Subcutaneous abdominal adipose tissue (tissue), 5 donors: ENCODE measurements at regions not wholly inside any gene's neighbourhood (a gene's known extent, or its start where the extent isn't known, plus 50 kb on each side); places are given as distances from the start of the nearest gene placed in this dataset.
"Not testable (repeated sequence)": the region's sequence is repeated elsewhere in the genome, so short reads cannot be mapped to it uniquely, and the experiment has no call there.

Experiments used
- H3K27ac ChIP-seq: one replicate; pipeline ENCODE4 v1.7.0; 2013; ENCODE audit warnings: low read depth, mild to moderate bottlenecking, inconsistent platforms, low read length, moderate library complexity
- H3K27me3 ChIP-seq, 5 donors: one replicate each; pipeline ENCODE4 v1.7.0; 2013; ENCODE audit warnings: low read length in 5 of 5, inconsistent platforms in 1 of 5; ENCODE audit not compliant: control insufficient read depth in 5 of 5, insufficient read depth in 4 of 5
- H3K36me3 ChIP-seq, 5 donors: one replicate each; pipeline ENCODE4 v1.7.0; 2013; ENCODE audit warnings: low read length in 5 of 5; ENCODE audit not compliant: control insufficient read depth in 5 of 5, insufficient read depth in 5 of 5
- H3K4me1 ChIP-seq, 5 donors: one replicate each; pipeline ENCODE4 v1.7.0; 2013; ENCODE audit warnings: low read length in 5 of 5, mild to moderate bottlenecking in 3 of 5, moderate library complexity in 1 of 5; ENCODE audit not compliant: control insufficient read depth in 5 of 5, insufficient read depth in 5 of 5
- H3K4me3 ChIP-seq, 5 donors: one replicate each; pipeline ENCODE4 v1.7.0; 2013; ENCODE audit warnings: low read length in 5 of 5, low read depth in 1 of 5
- H3K9ac ChIP-seq, 5 donors: one replicate each; pipeline ENCODE4 v1.7.0; 2013; ENCODE audit warnings: low read length in 5 of 5, mild to moderate bottlenecking in 4 of 5, moderate library complexity in 3 of 5
- H3K9me3 ChIP-seq, 5 donors: one replicate each; pipeline ENCODE4 v1.7.0; 2013; ENCODE audit warnings: low read length in 5 of 5; ENCODE audit not compliant: control insufficient read depth in 5 of 5
- donor health status: healthy.
- donor health status: healthy.
- donor health status: healthy.
- donor health status: healthy.
- donor health status: healthy.

DNA sequence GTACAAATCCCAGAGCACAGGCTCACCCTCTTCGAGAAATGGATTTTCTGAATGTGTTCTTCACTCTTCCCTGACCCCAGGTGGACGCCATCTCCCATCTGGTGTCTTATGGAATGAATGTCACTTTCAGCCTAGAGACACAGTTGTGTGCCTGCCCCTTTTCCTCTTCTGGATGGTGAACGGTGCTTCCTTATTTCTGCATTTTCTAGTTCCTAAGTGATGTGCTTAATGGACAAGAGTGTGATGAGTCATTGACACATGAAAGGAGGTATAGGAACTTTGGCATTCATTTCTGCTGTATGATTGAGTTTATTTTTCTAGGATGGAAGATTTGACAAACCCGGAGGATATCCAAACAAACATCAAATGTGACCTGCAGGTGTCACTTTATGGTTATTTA, 114.9 kb upstream of the PTPN20 start:
- H3K9me3 ChIP-seq, H3K4me3 ChIP-seq: not testable (repeated sequence)

DNA sequence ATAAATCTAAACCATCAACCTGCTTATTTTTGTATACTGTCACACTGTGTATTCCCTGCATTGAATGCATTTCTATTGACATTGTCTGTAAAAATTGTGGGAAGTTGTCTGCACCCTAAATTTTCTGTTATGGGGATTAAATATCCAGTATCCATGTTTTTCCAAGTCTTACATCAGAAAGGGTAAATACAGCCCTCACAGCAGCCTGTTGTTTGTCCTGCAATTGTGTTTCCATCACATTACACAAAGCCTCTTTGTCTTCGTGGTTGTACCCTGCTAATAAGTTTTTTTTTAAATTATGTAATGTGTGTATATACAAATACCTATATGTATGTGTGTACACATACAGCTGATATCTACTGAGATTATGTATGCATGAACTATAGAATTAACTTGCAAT, 109.2 kb upstream of the PTPN20 start:
- H3K9ac ChIP-seq, H3K27ac ChIP-seq, H3K27me3 ChIP-seq, H3K36me3 ChIP-seq, H3K4me1 ChIP-seq, H3K9me3 ChIP-seq, H3K4me3 ChIP-seq: not testable (repeated sequence)

More for the DNA sequence above, 114.9 kb upstream of the PTPN20 start:
- not testable (repeated sequence) for H3K27ac ChIP-seq, H3K4me1 ChIP-seq, H3K27me3 ChIP-seq, H3K9ac ChIP-seq
- peaks cover 0 to 11% (median 0%) of the 10 kb centered on the region in 5 donors for H3K36me3 ChIP-seq

DNA sequence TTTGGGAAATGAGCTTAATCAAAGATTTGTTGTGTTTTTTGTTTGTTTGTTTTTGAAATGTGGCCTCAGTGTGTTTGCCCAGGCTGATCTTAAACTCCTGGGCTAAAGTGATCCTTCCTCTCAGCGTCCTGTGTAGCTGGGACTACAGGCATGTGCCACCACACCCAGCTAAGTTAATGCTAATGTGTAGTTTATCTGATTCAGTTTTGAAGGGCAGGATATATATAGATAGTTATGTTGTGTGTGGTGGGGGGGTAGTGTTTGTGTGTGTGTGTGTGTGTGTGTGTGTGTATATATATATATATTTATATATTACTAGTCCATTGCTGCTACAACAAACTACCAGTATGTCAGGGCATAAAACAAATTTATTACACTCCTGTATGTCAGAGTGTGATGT, 108.1 kb upstream of the PTPN20 start:
- not testable (repeated sequence) for H3K4me1 ChIP-seq, H3K36me3 ChIP-seq, H3K9me3 ChIP-seq, H3K27me3 ChIP-seq, H3K9ac ChIP-seq, H3K27ac ChIP-seq, H3K4me3 ChIP-seq

DNA sequence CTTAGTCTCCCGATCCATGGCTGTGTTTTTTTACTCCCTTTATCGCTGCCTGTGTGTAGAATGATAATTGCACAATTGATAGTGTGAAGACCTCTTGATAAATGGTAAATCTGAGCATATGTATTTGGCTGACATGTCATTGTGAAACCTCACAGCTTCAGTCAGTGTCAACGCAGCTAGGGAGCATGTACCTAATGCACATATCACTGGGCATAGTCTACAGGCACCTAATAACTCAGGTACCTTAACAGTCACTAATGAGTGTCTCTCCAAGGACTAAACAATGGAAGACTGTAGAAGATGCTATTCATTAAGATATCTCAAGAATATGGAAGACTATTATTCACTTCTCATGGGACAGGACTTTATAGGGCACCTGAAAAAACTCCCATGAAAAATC, 101.0 kb upstream of the PTPN20 start:
- H3K9me3 ChIP-seq, H3K9ac ChIP-seq, H3K36me3 ChIP-seq, H3K27ac ChIP-seq, H3K4me1 ChIP-seq, H3K27me3 ChIP-seq, H3K4me3 ChIP-seq: not testable (repeated sequence)

DNA sequence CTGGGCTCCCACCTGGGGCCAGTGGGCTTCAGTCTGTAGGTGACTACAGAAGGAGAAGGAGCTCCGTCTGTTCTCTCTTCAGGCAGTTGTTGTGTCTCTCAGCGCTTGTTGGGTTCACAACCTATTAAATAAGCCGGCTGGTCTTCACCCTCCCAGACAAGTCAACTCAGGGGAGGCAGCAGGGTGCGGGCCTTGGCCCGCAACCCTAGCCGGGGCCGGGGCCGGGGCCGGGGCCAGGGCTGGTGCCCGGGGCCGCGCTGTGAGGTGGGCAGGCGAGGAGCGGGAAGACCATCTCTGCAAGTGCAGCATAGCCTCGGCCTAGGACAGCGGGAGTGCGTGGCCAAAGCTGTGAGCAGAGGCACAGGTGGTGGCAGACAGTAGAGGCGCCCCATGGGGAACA, 95.1 kb upstream of the PTPN20 start:
- H3K9me3 ChIP-seq, H3K36me3 ChIP-seq, H3K27me3 ChIP-seq, H3K27ac ChIP-seq, H3K9ac ChIP-seq, H3K4me1 ChIP-seq, H3K4me3 ChIP-seq: not testable (repeated sequence)

DNA sequence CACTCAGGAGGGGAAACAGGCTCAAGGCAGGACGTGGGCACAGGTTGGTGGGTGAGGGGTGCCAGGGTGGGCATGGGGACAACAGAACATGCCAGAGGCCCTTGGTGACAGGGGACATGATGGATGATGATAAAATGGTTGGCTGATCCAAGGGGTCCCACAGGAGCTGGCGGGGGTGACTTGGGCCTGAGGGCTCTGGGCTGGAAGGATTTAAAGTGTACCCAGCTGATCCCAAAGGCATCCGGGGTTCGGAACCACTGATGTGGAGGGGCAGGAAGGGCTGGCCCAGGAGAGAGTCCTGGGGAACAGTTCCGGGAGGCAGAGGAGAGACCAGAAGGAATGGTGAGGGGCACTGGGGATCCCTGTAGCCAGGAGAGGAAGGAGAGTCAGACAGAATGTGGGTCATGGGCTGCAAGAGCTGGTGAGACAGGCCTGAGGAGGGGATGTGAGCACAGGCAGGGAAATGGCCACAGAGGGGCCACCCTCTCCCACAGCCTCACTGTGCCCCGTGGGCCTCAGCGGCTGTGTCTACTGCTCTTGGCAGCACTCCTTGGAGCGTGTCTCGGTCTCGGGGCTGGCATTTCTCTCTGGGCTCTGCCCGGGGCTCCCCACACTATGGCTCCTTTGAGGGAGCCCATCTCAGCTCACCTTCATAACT, 70.7 kb upstream of the PTPN20 start:
- not testable (repeated sequence) for H3K9me3 ChIP-seq, H3K4me1 ChIP-seq, H3K36me3 ChIP-seq, H3K4me3 ChIP-seq, H3K27ac ChIP-seq, H3K27me3 ChIP-seq, H3K9ac ChIP-seq

DNA sequence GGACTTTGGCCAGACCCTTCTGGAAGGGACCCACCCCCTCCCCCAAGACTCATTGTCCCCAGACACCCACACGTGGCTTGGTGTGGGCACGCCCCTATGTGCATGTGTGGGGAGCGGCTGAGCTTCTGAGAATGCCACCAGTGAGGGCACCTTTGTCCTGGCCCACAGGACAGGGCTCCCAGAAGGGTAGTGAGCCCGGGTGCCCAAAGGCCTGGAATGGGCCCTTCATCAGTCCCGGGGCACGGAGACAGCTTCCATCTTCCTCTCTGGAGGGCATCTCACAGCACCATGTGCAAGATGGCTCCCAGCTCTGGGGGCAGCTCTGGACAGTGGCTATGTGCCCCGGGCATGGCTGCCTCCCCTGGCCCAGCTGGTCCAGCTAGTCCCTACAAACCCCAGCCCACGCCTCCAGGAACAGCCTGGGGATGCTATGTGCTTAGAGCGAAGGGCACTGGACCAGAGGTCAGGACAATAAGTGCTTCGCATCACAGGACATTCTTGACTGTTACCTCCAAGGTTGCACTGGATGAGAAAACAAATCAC, 70.1 kb upstream of the PTPN20 start:
- H3K9me3 ChIP-seq, H3K27ac ChIP-seq, H3K9ac ChIP-seq, H3K4me3 ChIP-seq, H3K4me1 ChIP-seq, H3K27me3 ChIP-seq, H3K36me3 ChIP-seq: not testable (repeated sequence)

DNA sequence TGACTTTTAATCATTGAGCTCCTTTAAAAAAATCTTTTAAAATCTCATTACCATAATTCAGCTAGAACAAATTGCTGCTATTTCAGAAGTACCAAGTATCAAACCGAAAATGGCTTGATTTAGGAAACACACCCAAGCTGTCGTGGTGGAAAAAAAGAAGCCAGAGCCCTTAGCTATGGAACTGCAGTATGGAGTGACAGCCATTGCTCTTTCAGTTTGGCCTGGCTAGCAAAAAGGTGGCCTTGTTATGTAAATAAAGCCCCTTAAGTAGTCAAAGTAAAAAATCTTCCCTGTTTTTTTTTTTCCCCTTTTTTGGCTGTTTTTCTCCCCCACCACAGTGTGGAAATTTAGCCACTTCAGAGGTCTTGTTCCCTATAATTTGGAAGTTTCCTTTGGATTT, 66.0 kb upstream of the PTPN20 start:
- not testable (repeated sequence) for H3K27me3 ChIP-seq, H3K27ac ChIP-seq, H3K9me3 ChIP-seq, H3K36me3 ChIP-seq, H3K9ac ChIP-seq, H3K4me3 ChIP-seq, H3K4me1 ChIP-seq

DNA sequence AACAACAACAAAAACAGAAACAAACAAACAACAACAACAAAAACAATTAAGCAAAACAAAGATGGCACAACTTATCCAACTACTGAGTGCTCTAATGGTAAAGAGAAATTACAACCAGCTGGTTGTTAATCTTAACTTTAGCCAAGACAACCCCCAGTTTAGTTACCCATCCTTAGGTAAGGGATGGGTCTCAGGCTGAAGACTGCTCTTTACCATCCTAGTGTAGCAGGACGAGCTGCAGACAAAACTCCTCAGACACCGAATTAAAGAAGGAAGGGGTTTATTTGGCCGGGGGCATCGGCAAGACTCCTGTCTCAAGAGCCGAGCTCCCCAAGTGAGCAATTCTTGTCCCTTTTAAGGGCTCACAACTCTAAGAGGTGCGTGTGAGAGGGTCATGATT, 65.6 kb upstream of the PTPN20 start:
- not testable (repeated sequence) for H3K9ac ChIP-seq, H3K9me3 ChIP-seq, H3K27ac ChIP-seq, H3K4me3 ChIP-seq, H3K36me3 ChIP-seq, H3K4me1 ChIP-seq, H3K27me3 ChIP-seq

DNA sequence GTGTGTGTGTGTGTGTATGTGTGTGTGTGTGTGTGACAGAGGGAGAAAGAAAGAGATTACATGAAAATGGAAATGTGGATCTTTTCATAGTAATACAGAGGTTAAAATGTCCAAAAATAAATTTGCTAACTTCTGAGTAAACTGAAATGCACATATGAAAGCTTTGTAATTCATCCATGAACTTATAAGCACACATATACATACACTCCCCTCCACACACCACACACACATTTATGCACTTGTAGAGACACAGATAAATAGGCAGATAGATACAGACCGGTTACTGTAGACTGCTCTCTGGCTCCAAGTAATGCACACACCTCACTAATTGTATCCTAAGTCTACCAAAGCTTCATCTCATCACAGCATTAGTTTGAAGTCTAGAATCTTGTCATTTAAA, 50.5 kb upstream of the PTPN20 start:
- not testable (repeated sequence) for H3K9me3 ChIP-seq, H3K27ac ChIP-seq, H3K4me3 ChIP-seq, H3K27me3 ChIP-seq, H3K4me1 ChIP-seq, H3K9ac ChIP-seq, H3K36me3 ChIP-seq
